ENCODE measurements at regions not wholly inside any gene's neighbourhood (a gene's known extent, or its start where the extent isn't known, plus 50 kb on each side); places are given as distances from the start of the nearest gene placed in this dataset.

- TF ChIP-seq CTCF (IDR thresholded peaks at IDR 0.05) (no peak), POLR2A (IDR thresholded peaks at IDR 0.05) (no peak)
Measured at GRCh38 chr16:86444261-86444660, 66.1 kb upstream of the FOXF1 start.

All from lower leg skin (tissue), 3 donors.